Fibroblast of lung (primary cell): ENCODE measurements at regions not wholly inside any gene's neighbourhood (a gene's known extent, or its start where the extent isn't known, plus 50 kb on each side); places are given as distances from the start of the nearest gene placed in this dataset.

ENCODE experiments used
- DNase-seq, 2 donors: peaks; one replicate each; pipeline versions ENCODE4 v3.0.0 to v3.0.0-alpha.2; 2010; ENCODE audit warnings: low read depth in 2 of 2
- H2AFZ ChIP-seq: 2 replicates; pipeline ENCODE4 v1.5.1; 2012; ENCODE audit warnings: low read length, control low read depth, inconsistent platforms
- H3K27ac ChIP-seq: 2 replicates; pipeline ENCODE4 v1.5.1; 2011; ENCODE audit warnings: low read length, control low read depth; ENCODE audit not compliant: insufficient read depth
- H3K27me3 ChIP-seq: 2 replicates; pipeline ENCODE4 v1.5.1; 2011; ENCODE audit warnings: mild to moderate bottlenecking, low read length; ENCODE audit not compliant: control insufficient read depth, insufficient read depth
- H3K36me3 ChIP-seq: 2 replicates; pipeline ENCODE4 v1.5.1; 2011; ENCODE audit warnings: low read length; ENCODE audit not compliant: control insufficient read depth, insufficient read depth
- H3K4me1 ChIP-seq: 2 replicates; pipeline ENCODE4 v1.5.1; 2011; ENCODE audit warnings: low read length; ENCODE audit not compliant: control insufficient read depth, insufficient read depth; ENCODE audit errors: extremely low read depth
- H3K4me2 ChIP-seq: 2 replicates; pipeline ENCODE4 v1.5.1; 2011; ENCODE audit warnings: low read length, control low read depth; ENCODE audit not compliant: insufficient read depth; ENCODE audit errors: extremely low read depth
- H3K4me3 ChIP-seq, 4 experiments: fragments of 200-600 bp in 1 of 4; sonication (generic) in 1 of 4; replicated peaks in 1 of 4; 2 replicates each; pipeline ENCODE4 v1.5.1; 2011 to 2016; ENCODE audit warnings: low read length in 4 of 4, low read depth in 3 of 4, mild to moderate bottlenecking in 3 of 4, control low read depth in 2 of 4, inconsistent platforms in 1 of 4, mixed read lengths in 1 of 4; ENCODE audit not compliant: insufficient read depth in 1 of 4; ENCODE audit errors: control extremely low read depth in 1 of 4
- H3K79me2 ChIP-seq: 2 replicates; pipeline ENCODE4 v1.5.1; 2012; ENCODE audit warnings: mild to moderate bottlenecking, low read length, inconsistent platforms; ENCODE audit not compliant: control insufficient read depth, insufficient read depth
- H3K9ac ChIP-seq: 2 replicates; pipeline ENCODE4 v1.5.1; 2011; ENCODE audit warnings: mild to moderate bottlenecking, low read length, control low read depth; ENCODE audit not compliant: insufficient read depth
- H3K9me3 ChIP-seq: 2 replicates; pipeline ENCODE4 v1.5.1; 2012; ENCODE audit warnings: low read depth, low read length; ENCODE audit not compliant: control insufficient read depth, insufficient read depth
- H4K20me1 ChIP-seq: 2 replicates; pipeline ENCODE4 v1.5.1; 2011; ENCODE audit warnings: low read length; ENCODE audit not compliant: control insufficient read depth, insufficient read depth; ENCODE audit errors: extremely low read depth
- CTCF ChIP-seq, 2 donors: IDR thresholded peaks in 1 of 2; conservative IDR thresholded peaks in 1 of 2; 1 replicate in 1 of 2; 2 replicates in 1 of 2; pipeline ENCODE4 v1.5.1; 2011 to 2012; ENCODE audit warnings: low read length in 2 of 2, control low read depth in 1 of 2, inconsistent platforms in 1 of 2, low read depth in 1 of 2, mild to moderate bottlenecking in 1 of 2
- EZH2 ChIP-seq: IDR thresholded peaks from 2 replicates; pipeline ENCODE4 v1.5.1; 2012; ENCODE audit warnings: low read length, control low read depth, mild to moderate bottlenecking; ENCODE audit errors: missing control alignments

GRCh38 chr5:129821477-129822131 is 73.7 kb downstream of the MINAR2 start:
- Histone ChIP-seq H3K36me3 (no peaks in the 10 kb centered on the region), H3K27ac (no peak overlapping the region), H3K79me2 (no peaks in the 10 kb centered on the region), H3K9ac (no peak overlapping the region), H3K9me3 (no peaks in the 10 kb centered on the region), H3K4me3 (no peak overlapping the region), H4K20me1 (no peaks in the 10 kb centered on the region), H3K4me1 (no peaks in the 10 kb centered on the region), H3K27me3 (no peaks in the 10 kb centered on the region), H3K4me2 (no peak overlapping the region), H2AFZ (no peak overlapping the region)
- no peak for TF ChIP-seq CTCF (conservative IDR thresholded peaks at IDR 0.05 in 1 of 2, IDR thresholded peaks at IDR 0.05 in 1 of 2; ENCODE audit: low read depth in 1 of 2, low read length in 2 of 2)
- TF ChIP-seq EZH2, result no peak
- DNase-seq, result no peak

- Histone ChIP-seq H3K27ac (no peak overlapping the region), H3K79me2 (no peaks in the 10 kb centered on the region), H3K36me3 (no peaks in the 10 kb centered on the region), H2AFZ (no peak overlapping the region), H4K20me1 (no peaks in the 10 kb centered on the region), H3K4me3 (no peak overlapping the region), H3K4me1 (no peaks in the 10 kb centered on the region), H3K9me3 (no peaks in the 10 kb centered on the region), H3K9ac (no peak overlapping the region), H3K27me3 (no peaks in the 10 kb centered on the region), H3K4me2 (no peak overlapping the region)
- DNase-seq, result no peak
- no peak for TF ChIP-seq EZH2
- TF ChIP-seq CTCF (conservative IDR thresholded peaks at IDR 0.05 in 1 of 2, IDR thresholded peaks at IDR 0.05 in 1 of 2; ENCODE audit: low read depth in 1 of 2, low read length in 2 of 2), result no peak
Measured at GRCh38 chr5:129830288-129830687, 74.0 kb upstream of the CHSY3 start.

DNA sequence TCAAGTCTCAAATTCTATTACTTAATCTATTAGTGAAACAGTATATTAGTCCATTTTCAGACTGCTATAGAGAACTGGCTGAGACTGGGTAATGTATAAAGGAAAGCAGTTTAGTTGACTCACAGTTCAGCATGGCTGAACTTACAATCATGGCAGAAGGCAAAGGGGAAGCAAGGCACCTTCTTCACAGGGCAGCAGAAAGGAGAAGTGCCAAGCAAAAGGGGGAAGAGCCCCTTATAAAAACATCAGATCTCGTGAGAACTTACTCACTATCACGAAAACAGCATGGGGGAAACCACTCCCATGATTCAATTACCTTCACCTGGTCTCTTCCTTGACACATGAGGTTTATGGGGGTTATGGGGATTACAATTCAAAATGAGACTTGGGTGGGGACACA is 67.9 kb upstream of the CHSY3 start:
- Histone ChIP-seq H3K4me1 (no peaks in the 10 kb centered on the region), H3K4me2 (no peak overlapping the region), H3K9me3 (no peaks in the 10 kb centered on the region), H2AFZ (no peak overlapping the region), H3K36me3 (no peaks in the 10 kb centered on the region), H3K27ac (no peak overlapping the region), H4K20me1 (no peaks in the 10 kb centered on the region), H3K79me2 (no peaks in the 10 kb centered on the region), H3K27me3 (no peaks in the 10 kb centered on the region), H3K9ac (no peak overlapping the region), H3K4me3 (no peak overlapping the region)
- DNase-seq, result no peak
- TF ChIP-seq CTCF (conservative IDR thresholded peaks at IDR 0.05 in 1 of 2, IDR thresholded peaks at IDR 0.05 in 1 of 2; ENCODE audit: low read depth in 1 of 2, low read length in 2 of 2) (no peak), EZH2 (no peak)
